Colonic mucosa (tissue), 4 donors: ENCODE measurements at regions not wholly inside any gene's neighbourhood (a gene's known extent, or its start where the extent isn't known, plus 50 kb on each side); places are given as distances from the start of the nearest gene placed in this dataset.

ENCODE experiments used
- DNase-seq: peaks from one replicate; pipeline ENCODE4 v3.0.0-alpha.2; 2020
- H3K27ac ChIP-seq: fragments of 200-600 bp; one replicate; pipeline ENCODE4 v1.8.0; 2021
- H3K27me3 ChIP-seq: fragments of 200-600 bp; one replicate; pipeline ENCODE4 v1.8.0; 2021
- H3K36me3 ChIP-seq: fragments of 200-600 bp; one replicate; pipeline ENCODE4 v1.8.0; 2021
- H3K4me1 ChIP-seq: fragments of 200-600 bp; one replicate; pipeline ENCODE4 v1.8.0; 2021; ENCODE audit warnings: mild to moderate bottlenecking
- H3K4me3 ChIP-seq: fragments of 200-600 bp; one replicate; pipeline ENCODE4 v1.8.0; 2021
- H3K9ac ChIP-seq, 2 donors: one replicate each; pipeline ENCODE4 v1.7.0; 2013; ENCODE audit warnings: control low read depth in 2 of 2, low read depth in 2 of 2, low read length in 2 of 2
- H3K9me3 ChIP-seq: fragments of 200-600 bp; one replicate; pipeline ENCODE4 v1.8.0; 2021
- CTCF ChIP-seq: fragments of 200-600 bp; IDR thresholded peaks from one replicate; pipeline ENCODE4 v1.8.0; 2022; ENCODE audit warnings: antibody characterized with exemption, mild to moderate bottlenecking
- intact Hi-C: fragments of 100-400 bp; cut with DNase I; formaldehyde crosslinking; loops from one replicate; pipeline ENCODE4 v1.14.1; 2022
- donor health status: healthy.
- donor health status: DM: no; HTN: no; CAD: no.
- donor health status: DM: no; HTN: no; CAD: no.

GRCh38 chr3:4926892-4927291, 52.3 kb upstream of the BHLHE40 start:
- H3K36me3 ChIP-seq: no peaks in the 10 kb centered on the region
- TF ChIP-seq CTCF: no peak
- H3K4me1 ChIP-seq: no peaks in the 10 kb centered on the region
- intact Hi-C loops: no loop called here
- no peak for DNase-seq
- H3K4me3 ChIP-seq: no peak overlapping the region
- H3K27ac ChIP-seq: no peak overlapping the region
- no peaks in the 10 kb centered on the region for H3K9me3 ChIP-seq
- H3K27me3 ChIP-seq: no peaks in the 10 kb centered on the region
- H3K9ac ChIP-seq: no peak overlapping the region

- Histone ChIP-seq H3K9ac (no peak overlapping the region), H3K4me3 (no peak overlapping the region), H3K4me1 (no peaks in the 10 kb centered on the region), H3K27ac (no peak overlapping the region), H3K36me3 (no peaks in the 10 kb centered on the region), H3K27me3 (no peaks in the 10 kb centered on the region), H3K9me3 (no peaks in the 10 kb centered on the region)
- DNase-seq: no peak
- TF ChIP-seq CTCF: no peak
- intact Hi-C loops: no loop called here
Measured at GRCh38 chr3:4928277-4928789, 50.9 kb upstream of the BHLHE40 start.
